ENCODE measurements at regions not wholly inside any gene's neighbourhood (a gene's known extent, or its start where the extent isn't known, plus 50 kb on each side); places are given as distances from the start of the nearest gene placed in this dataset.

DNA sequence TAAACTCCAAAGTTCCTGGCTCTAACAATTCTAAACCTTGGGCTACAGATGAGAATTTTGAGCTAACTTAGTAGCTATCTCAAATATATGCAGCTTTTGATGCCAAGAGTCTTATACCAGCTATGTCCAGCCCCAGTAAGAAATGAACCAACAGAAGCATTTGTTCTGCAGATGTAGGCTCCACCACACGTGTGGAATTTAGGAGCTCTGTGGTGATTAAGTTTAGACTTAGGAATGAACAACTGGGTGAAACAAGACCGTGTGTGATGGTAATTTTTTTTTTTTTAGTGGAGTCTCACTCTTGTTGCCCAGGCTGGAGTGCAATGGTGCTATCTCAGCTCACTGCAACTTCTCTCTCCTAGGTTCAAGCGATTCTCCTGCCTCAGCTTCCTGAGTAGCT, 179.7 kb downstream of the ANKRD30B start:
- DNase-seq = no peak
- H3K36me3 ChIP-seq = no peaks in the 10 kb centered on the region
- no peaks in the 10 kb centered on the region for H3K9me3 ChIP-seq
- WGBS, 3 donors = 53 to 75% (median 57%) methylated on average over 3 of the region's 3 CpGs
- no peak overlapping the region for H3K27ac ChIP-seq
- H3K4me1 ChIP-seq (ENCODE audit: insufficient read depth) = no peaks in the 10 kb centered on the region
- TF ChIP-seq, protein P1, sequence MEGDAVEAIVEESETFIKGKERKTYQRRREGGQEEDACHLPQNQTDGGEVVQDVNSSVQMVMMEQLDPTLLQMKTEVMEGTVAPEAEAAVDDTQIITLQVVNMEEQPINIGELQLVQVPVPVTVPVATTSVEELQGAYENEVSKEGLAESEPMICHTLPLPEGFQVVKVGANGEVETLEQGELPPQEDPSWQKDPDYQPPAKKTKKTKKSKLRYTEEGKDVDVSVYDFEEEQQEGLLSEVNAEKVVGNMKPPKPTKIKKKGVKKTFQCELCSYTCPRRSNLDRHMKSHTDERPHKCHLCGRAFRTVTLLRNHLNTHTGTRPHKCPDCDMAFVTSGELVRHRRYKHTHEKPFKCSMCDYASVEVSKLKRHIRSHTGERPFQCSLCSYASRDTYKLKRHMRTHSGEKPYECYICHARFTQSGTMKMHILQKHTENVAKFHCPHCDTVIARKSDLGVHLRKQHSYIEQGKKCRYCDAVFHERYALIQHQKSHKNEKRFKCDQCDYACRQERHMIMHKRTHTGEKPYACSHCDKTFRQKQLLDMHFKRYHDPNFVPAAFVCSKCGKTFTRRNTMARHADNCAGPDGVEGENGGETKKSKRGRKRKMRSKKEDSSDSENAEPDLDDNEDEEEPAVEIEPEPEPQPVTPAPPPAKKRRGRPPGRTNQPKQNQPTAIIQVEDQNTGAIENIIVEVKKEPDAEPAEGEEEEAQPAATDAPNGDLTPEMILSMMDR (IDR thresholded peaks at IDR 0.05) = no peak
- no peak for TF ChIP-seq EP300 (IDR thresholded peaks at IDR 0.05)
- TF ChIP-seq POLR2A (IDR thresholded peaks at IDR 0.05) = no peak
- intact Hi-C loops (cut with DNase I) = no loop called here
- no peaks in the 10 kb centered on the region for H3K27me3 ChIP-seq
- H3K4me3 ChIP-seq = no peak overlapping the region

DNA sequence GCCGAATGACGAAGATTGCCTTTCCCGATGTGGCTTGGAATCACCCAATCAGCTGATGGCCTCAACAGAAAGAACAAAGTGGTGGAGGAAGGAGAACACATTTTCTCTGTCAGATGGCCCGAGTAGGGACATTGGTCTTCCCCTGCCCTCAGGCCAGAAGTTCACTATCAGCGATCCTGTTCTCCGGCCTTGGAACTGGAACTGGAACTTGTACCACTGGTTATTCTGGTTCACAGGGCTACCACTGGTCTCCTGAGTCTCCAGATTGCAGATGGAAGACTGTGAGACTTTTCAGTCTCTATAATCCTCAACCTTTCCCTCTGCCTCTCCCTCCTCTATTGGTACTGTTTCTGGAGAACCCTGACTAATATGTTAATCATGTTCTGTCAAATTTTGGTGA, 180.4 kb downstream of the ANKRD30B start:
- Histone ChIP-seq H3K36me3 (no peaks in the 10 kb centered on the region), H3K4me3 (no peak overlapping the region), H3K9me3 (no peaks in the 10 kb centered on the region), H3K27me3 (no peaks in the 10 kb centered on the region), H3K4me1 (ENCODE audit: insufficient read depth) (no peaks in the 10 kb centered on the region), H3K27ac (no peak overlapping the region)
- WGBS, 3 donors = 82 to 90% (median 87%) methylated on average over 6 of the region's 6 CpGs
- intact Hi-C loops (cut with DNase I) = no loop called here
- TF ChIP-seq, protein P1 (IDR thresholded peaks at IDR 0.05) = no peak
- TF ChIP-seq POLR2A (IDR thresholded peaks at IDR 0.05) (no peak), EP300 (IDR thresholded peaks at IDR 0.05) (no peak)
- no peak for DNase-seq

DNA sequence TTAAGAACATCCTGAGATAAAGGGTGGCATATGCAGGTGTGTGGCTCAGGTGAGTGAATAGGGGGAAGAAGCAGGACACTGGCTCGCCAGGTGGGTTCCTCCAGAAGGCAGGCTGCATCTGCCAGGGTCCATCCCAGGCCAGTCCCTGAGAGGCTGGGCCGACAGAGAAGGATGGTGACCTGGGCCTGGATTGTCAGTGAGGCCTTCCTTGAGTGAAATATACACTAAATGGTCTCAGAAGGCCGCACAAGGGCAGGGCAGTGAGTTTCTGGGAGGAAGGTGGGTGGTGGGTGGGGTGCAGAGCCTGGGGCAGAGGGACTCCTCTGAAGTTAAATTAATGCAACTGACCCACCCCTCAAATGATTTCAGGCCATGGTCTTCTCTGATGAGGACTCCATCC, 182.1 kb downstream of the ANKRD30B start:
- Histone ChIP-seq H3K36me3 (no peaks in the 10 kb centered on the region), H3K27me3 (no peaks in the 10 kb centered on the region), H3K4me3 (no peak overlapping the region), H3K9me3 (no peaks in the 10 kb centered on the region), H3K27ac (no peak overlapping the region), H3K4me1 (ENCODE audit: insufficient read depth) (no peaks in the 10 kb centered on the region)
- 60 to 78% (median 67%) methylated on average over 3 of the region's 3 CpGs for WGBS, 3 donors
- intact Hi-C loops (cut with DNase I) = no loop called here
- no peak for DNase-seq
- TF ChIP-seq POLR2A (IDR thresholded peaks at IDR 0.05) = no peak
- no peak for TF ChIP-seq EP300 (IDR thresholded peaks at IDR 0.05)
- TF ChIP-seq, protein P1 (IDR thresholded peaks at IDR 0.05) = no peak

DNA sequence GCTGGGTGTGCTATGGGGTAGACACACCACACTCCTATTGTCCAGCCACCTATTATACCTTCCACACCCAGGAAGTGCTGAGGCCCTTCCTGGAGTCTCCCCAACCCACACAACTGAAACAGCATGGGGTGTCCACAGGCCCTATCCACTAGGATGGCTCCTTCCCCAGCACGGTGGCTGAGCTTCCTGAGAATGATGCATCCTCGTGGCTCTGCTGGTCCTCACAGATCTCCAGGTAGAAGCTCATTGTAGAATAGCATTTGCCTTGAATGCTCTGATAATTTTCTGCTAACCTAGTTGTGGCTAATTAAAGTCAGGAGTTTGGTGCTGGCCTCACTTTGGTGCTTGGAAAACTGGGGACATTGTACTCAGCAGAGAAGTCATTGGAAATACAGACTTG, 182.6 kb downstream of the ANKRD30B start:
- H3K36me3 ChIP-seq = no peaks in the 10 kb centered on the region
- TF ChIP-seq, protein P1 (IDR thresholded peaks at IDR 0.05) = no peak
- TF ChIP-seq POLR2A (IDR thresholded peaks at IDR 0.05) = no peak
- no peak for TF ChIP-seq EP300 (IDR thresholded peaks at IDR 0.05)
- no peak for DNase-seq
- intact Hi-C loops (cut with DNase I) = no loop called here
- 58 to 71% (median 68%) methylated on average over 2 of the region's 2 CpGs for WGBS, 3 donors
- no peak overlapping the region for H3K27ac ChIP-seq
- no peak overlapping the region for H3K4me3 ChIP-seq
- no peaks in the 10 kb centered on the region for H3K4me1 ChIP-seq (ENCODE audit: insufficient read depth)
- H3K27me3 ChIP-seq = no peaks in the 10 kb centered on the region
- no peaks in the 10 kb centered on the region for H3K9me3 ChIP-seq

Measured in ovary (tissue), 7 donors.